GM18907 (cell line): ENCODE measurements at regions not wholly inside any gene's neighbourhood (a gene's known extent, or its start where the extent isn't known, plus 50 kb on each side); places are given as distances from the start of the nearest gene placed in this dataset.

Source experiments
- ATAC-seq: cut with Tn5 transposase; IDR thresholded peaks from one replicate; pipeline ENCODE4 v1.9.1; 2021; ENCODE audit warnings: mild to moderate bottlenecking, moderate library complexity; ENCODE audit not compliant: unreplicated experiment

DNA sequence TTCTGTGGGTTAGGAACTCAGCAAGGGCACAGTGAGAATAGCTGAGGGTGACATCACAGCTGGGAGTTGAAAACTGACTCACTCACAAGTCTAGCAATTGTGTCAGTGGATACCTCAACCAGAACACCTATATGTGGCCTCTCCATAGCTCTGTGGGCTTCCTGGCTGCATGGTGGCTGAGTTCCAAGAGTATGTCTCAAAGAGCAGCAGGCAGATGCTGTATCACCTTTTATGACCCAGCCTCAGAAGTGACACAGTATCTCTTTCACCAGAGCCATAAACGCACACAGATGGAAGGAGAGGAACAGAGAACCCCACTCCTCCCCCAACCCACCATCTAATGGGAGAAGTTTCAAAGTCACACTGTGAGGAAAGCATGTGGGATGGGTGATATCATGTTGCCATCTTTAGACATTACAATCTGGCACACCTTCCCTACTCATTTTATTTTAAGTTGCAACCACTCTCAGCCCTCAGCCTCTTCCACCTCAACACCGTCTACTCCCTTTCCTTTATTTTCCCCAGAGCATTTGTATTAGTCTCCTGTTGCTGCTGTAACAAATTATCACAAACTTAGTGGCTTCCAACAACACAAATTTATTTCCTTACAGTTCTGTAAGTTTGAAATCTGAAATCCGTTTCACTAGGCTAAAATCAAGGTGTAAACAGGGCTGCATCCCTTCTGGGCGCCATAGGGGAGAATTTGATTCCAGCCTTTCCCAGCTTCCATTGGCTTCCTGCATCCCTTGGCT lies 134.6 kb upstream of the SPATS2L start:
- no peak for ATAC-seq

DNA sequence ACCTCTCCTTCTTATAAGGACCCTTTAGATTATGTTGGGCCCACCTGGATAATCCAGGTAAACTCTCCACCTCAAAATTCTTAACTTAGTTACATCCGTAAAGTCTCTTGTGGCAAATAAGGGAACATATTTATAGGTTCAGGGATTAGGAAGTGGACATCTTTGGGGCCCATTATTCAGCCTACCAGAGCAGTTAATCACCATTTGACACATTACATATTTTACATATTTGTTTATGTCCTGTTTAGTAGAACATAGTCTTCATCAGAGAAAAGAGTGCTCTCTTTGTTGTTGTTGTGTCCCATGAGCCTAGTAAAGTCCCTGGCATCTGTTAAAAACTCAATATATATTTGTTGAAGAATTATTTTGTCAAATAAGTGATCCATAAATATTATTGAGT lies 134.0 kb upstream of the SPATS2L start:
- ATAC-seq: no peak

DNA sequence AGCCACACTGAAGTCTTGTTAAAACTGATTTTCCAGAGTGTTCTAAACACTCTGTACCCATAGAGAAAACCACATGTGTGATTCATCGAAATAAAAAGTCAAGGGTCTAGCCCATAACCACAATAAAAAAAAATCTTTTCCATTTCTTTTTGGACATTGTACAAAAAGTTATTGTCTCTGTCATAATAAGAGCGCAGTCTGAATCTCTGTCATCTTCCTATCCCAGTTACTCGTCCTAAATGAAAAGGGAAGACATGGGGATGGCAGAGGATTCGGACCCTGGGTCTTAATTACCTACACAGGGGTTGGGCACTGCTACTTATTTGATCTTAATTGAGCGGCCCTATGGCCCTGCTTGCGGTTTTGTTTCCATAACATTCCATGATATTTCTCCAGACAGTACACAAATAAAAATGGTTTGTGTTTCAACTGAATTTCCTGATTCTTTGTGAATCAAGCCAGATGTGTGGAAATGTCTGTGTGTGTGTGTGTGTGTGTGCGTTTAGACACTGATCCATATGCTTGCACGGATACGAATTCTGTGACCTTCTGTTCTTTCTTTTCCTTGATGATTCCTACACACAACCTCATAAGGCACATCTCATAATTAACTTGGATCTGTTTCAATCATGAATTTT lies 133.4 kb upstream of the SPATS2L start:
- no peak for ATAC-seq

DNA sequence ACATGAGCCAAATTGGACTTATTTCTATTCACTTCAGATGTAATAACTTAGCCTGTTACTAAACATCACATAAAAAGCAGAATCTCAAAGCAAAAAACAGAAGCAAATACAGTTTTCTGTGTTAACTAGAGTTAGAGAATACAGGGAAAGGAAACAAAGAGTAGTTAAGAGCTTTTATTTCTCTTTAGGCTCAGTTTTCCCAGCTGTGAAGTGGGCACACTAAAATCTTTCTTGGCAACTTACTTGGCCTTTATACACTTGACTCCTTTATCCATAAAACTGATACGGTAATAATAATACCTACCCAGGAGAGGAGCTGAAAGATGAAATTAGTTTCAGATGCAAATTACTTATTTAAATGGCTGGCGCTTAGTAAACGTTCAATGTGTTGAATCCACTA lies 132.8 kb upstream of the SPATS2L start:
- ATAC-seq: no peak

DNA sequence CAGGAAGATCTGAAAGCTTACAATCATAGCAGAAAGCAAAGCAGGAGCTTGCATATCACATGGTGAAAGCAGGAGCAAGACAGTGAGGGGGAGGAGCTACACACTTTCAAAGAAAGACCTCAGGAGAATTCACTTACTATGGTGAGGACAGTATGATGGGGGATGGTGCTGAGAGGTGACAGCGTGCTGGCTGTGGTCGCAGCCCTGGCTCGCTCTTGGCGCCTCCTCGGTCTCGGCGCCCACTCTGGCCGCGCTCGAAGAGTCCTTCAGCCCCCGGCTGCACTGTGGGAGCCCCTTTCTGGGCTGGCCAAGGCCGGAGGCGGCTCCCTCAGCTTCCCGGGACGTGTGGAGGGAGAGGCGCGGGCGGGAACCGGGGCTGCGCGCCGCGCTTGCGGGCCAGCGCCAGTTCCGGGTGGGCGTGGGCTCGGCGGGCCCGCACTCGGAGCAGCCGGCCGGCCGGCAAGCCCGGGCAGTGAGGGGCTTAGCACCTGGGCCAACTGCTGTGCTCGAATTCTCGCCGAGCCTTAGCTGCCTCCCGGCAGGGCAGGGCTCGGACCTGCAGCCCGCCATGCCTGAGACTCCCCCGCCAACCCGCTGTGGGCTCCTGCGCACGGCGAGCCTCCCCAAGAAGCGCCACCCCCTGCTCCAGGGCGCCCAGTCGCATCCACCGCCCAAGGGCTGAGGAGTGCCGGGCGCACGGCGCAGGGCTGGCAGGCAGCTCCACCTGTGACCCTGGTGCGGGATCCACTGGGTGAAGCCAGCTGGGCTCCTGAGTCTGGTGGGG lies 131.9 kb upstream of the SPATS2L start:
- no peak for ATAC-seq

DNA sequence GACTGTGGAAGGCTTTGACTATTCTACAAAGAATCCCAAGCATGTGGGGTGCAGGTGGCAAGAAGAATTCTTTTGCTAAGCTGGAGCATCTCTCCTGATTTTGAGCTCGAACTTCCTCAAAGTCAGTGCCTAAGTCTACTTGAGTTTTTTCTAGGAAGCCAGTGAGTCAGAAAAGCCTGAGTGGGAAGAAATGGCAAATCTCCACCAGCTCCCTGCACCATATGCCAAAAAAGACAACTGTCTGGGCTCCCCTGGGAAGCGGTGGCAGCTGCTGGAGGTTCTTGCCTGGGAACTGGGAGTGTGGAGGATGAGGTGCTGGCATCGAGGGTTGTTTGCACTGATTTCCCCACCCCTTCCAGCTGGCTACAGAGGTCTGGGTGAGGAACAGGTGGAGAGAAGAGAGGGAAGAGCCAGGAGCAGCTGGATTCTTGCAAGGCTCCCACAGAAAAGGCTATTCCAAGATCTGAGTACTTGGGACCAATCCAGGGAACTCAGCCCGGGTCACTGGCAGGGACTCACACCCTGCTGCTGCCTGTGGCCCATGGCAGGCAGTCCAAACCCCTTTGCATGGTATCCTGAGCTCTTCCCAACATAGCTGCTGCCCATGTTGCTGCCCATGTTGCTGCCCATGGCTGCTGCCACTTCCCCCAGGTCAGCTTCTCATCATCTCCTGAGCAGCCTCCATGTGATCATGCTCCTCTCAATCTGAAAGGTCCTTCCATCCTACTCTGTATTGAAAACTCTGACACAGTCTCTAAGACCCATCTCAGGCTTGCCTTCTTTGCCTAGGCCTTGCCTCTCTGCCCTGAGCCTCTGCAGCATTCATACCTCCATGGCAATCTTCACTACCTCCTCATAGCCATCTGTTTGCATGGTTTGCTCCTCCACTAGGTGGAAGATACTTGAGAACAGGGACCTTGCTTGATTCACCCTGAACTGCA lies 128.3 kb upstream of the SPATS2L start:
- no peak for ATAC-seq

DNA sequence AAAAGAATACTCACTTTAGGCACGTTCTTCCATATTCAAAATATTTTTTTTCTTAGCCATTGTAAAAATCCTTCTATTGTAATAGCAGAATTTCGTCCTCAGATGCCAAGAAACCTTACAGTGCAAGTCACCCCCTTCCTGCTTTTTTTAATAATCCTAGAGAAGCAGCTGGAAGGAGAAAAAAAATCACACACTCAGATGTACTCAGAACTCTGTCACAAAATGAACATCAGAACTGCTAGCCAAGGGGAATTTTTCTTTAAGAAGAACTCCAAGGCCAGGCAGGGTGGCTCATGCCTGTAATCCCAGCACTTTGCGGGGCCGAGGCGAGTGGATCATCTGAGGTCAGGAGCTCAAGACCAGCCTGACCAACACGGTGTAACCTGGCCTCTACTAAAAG lies 127.3 kb upstream of the SPATS2L start:
- ATAC-seq: no peak

DNA sequence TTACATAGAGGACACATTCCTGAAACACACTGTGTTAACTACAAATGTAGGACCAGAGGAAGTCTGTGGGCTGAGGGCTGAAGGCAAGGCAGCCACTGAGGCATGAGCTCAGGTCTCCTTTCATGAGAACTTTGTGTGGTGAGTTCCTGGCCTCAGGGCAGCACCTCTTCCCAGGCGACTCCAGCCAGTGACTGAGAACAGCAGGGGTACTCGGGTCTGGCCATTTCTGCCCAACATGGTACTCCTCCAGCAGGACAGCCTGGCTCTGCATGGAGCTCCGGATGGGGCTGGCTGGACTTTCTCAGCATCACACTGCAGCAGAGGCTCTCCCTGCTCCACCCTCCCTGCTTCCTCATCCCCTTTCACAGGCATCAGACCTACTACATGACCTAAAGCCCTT lies 125.5 kb upstream of the SPATS2L start:
- no peak for ATAC-seq

DNA sequence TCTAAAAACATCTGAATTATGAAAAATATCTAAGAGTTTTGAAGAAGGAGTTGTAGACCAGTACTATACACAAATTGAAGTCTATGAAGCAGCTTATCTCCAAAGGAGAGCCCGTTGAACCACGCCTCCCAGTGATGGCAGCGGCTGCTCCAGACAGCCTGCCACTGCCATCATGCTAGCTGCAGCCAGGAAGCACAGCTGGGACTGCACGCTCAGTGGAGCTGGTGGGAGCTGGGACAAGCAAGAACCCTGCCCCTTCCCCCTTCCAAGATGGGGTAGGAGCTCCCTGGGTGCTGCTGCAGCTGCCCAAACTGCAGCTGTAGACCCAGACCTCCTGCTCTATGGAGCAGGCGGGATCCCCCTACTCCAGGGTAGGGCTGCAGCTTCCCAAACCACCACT lies 124.7 kb upstream of the SPATS2L start:
- no peak for ATAC-seq

DNA sequence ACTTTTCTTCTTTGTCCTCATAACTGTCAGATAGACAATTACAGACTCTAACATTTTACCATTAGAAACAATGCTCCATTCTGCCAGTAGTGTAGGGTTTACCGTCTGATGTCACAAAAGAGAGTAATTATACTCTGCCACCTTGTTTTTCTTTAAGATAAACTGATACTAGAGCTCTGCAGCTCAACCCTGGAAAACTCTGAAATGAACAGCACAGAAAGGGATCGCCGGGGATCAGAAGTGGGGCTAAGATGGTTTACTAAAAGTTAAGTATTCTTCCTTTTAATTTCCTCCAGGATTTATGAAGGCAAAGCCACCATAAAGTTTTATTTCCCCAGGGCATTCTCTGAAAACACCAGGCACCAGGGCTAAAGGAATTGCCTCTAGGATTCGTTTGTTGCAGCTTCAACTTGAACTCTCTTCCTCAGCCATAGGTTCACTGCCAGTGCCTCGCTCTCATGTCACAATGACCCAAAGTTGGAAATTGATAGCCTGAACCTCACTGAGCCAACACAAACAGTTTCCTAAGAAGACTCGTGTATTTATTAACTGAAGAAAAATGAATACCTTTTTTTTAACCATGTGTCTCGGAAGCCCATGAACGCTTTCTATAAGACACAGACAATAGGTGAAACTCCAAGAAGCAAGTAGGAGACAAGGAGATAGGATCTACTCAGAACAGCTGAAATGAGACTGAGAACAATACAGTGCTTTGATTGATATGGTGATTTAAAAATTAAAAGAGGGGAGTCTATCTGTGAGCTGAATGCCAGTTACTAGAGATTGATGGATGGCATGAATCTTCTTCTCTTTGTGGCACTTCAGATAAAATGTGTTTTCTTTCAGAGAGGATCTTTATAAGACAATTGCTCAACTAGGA lies 121.5 kb upstream of the SPATS2L start:
- ATAC-seq: no peak

DNA sequence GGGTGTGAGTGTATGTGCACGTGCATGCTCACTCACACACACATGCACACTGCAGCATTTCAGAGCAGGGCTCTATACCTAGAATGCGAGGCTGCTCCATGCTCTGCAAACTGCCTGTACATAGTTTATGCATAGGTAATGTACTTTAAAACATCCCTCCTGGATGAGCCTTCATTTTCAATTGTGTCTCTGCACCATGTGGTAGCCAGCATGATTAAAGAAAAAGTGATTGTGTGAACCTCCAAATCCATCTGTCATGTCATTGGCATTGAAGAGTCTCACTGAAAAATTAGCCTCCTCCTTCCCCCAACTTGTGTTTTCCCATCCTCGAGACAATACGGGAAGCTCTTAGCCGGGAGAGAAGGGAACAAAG lies 120.9 kb upstream of the SPATS2L start:
- no peak for ATAC-seq

DNA sequence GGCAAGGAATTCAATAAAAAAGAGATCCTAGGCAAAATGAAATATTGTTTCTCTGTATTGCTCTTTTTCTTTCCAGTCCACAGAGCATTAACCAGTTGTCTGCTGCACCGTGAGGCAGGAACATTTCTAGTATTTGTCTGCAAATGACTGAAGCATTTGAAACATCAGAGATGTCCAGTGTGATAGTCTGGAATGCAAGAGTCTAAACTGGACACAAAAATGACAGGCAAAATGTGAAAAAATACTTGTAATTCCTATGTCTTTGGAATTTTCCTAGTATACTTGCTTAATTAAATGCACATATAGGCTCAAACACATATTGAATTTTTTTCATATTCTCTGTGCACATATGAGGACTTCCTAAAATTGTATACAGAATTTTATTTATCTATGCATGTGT lies 120.5 kb upstream of the SPATS2L start:
- no peak for ATAC-seq

DNA sequence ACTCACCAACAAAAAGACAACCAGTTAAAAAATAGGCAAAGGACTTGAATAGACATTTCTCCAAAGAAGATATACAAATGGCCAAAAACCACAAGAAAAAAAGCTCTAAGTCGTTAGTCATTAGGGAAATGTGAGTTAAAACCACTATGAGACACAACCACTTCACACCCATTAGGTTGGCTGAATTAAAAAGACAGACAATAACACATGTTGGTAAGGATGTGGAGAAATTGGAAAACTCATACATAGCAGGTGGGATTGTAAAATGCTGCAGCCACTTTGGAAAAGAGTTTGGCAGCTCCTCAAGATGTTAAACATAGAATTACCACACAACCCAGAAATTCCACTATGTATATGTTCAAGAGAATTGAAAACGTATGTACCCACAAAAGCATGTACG lies 117.6 kb upstream of the SPATS2L start:
- ATAC-seq: no peak

DNA sequence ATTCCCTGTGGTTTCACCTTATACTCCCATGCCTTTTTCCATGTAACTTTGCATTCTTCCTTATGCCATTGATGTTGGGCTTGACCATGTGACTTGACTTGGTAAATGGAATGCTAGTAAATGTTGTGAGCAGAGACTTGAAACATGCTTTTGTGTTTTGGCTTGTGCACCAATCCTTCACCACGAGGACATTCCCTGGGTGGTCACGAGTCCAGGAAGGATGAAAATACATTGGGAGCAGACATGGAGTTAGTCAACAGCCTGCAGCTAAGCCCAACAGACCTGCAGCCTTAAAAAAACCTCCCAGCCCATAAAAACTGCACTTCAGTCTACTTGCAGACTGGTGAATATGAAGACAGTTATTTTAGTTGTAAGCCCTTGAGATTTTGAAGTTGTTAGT lies 116.5 kb upstream of the SPATS2L start:
- no peak for ATAC-seq

DNA sequence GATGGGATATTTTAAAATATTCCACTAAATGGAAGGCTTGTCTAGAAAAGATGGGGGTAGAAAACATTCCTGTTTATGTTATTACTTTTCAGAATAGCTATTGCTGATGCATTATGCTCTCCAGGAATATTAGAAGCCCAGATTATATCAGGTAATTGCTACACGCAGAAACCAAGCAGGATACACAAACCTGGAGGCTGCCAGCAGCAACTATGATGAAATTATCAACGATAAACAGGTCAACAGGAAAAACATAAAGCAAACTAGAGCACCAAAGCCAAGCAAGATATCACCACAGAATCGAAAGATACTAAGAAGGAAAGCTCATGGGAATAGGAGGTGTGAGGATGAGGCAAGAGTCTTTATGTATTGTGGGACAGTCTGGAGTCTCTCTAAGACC lies 113.2 kb upstream of the SPATS2L start:
- no peak for ATAC-seq

DNA sequence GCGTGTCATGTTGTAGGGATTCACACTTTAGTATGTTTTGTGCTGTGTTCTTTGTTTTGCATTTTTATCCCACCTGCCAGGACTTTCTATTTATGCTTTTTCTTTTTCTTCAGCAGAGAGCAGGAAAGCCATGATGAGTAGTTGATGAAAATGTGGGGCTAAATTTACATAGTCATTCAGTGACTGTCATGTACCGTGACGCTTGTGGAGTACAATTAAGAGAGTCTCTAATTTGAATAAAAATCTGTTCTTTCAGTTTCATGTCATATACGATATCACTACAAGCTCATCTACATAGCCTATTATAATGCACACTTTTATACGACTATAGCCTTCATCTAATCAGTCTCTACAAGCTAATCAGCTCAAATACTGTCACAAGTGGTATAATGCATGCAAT lies 112.7 kb upstream of the SPATS2L start:
- ATAC-seq: peak; percentile 83

DNA sequence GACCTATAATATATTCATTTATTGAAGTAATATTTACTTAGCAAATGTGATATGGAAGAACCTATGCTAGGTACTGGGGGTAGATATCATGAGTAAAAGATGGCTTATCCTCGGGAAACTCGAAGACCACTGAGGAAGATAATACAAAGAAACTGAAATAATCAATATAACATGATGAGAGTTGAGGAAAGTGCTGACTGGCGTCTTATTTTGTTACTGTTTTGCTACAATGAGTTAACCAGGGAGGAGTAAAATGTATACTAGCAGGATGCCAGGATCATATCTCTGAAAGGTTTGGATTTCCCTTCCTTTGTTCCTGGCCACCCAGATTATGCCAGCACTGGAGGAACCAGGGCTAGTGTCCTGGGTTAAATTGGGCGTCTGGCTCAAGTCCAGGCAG lies 111.7 kb upstream of the SPATS2L start:
- ATAC-seq: no peak

DNA sequence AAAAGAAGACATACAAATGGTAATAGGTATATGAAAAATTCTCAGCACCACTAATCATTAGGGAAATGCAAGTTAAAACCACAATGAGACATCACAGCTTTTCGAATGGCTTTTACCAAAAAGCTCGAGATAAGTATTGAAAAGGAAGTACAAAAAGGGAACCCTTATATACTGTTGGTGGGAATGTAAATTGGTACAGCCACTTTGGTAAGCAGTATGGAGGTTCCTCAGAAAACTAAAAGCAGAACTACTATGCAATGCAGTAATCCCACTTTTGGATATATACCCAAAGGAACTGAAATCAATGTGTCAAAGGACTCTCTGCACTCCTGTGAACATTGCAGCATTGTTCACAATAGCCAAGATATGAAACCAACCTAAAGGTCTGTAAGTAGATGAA lies 107.5 kb upstream of the SPATS2L start:
- no peak for ATAC-seq

DNA sequence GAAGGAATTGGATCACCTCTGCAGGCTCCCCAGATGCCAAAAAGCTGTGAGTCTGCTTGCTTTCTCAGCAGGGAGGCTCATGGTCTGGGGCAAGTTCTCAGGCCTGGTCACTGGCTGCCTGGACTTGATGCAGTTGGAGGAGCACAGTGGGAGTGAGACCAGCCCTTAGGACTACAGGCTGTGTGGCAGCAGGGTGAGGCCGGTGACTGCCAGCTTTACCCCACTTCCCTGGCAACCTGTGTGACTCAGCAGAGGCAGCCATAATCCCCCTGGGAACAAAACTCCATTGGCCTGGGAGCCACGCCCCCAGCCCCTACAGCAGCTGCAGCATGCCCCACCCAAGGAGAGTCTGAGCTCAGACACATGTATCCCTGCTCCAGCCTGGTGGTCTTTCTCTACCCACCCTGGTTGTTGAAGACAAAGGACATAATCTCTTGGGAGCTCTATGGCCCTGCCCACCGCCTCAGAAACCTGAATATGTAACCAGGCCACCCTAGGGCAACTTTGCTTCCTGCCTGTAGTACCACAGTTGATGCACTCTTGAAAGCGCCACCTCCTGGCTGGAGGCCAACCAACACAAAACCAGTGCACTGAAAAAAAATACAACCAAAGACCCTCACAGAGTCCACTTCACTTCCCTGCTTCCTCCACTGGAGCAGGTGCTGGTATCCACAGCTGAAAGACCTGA lies 106.8 kb upstream of the SPATS2L start:
- ATAC-seq: no peak
